HL-60 (cell line): ENCODE measurements at regions not wholly inside any gene's neighbourhood (a gene's known extent, or its start where the extent isn't known, plus 50 kb on each side); places are given as distances from the start of the nearest gene placed in this dataset.

ENCODE experiments used
- DNase-seq, 2 experiments: peaks; one replicate each; pipeline ENCODE4 v3.0.0-alpha.2; 2010 to 2020; ENCODE audit warnings: low read depth in 1 of 2, low spot score in 1 of 2
- H3K27ac ChIP-seq: fragments of 250-450 bp; sonication (Bioruptor Pico); replicated peaks from 2 replicates; pipeline ENCODE4 v1.5.1; 2020; ENCODE audit warnings: mild to moderate bottlenecking, moderate library complexity
- H3K27me3 ChIP-seq: fragments of 250-450 bp; sonication (Bioruptor Pico); 2 replicates; pipeline ENCODE4 v1.5.1; 2021; ENCODE audit warnings: mild to moderate bottlenecking, moderate library complexity; ENCODE audit not compliant: insufficient read depth, poor library complexity, severe bottlenecking
- H3K4me3 ChIP-seq: replicated peaks from 2 replicates; pipeline ENCODE4 v1.5.1; 2011; ENCODE audit warnings: mild to moderate bottlenecking, control low read depth, low read length; ENCODE audit not compliant: insufficient read depth
- CTCF ChIP-seq: IDR thresholded peaks from one replicate; pipeline ENCODE4 v1.5.1; 2011; ENCODE audit warnings: low read length, control low read depth, inconsistent platforms; ENCODE audit not compliant: insufficient read depth
- GABPA ChIP-seq: IDR thresholded peaks from 2 replicates; pipeline ENCODE4 v1.6.1; 2012; ENCODE audit warnings: low read depth
- POLR2AphosphoS5 ChIP-seq: IDR thresholded peaks from 2 replicates; pipeline ENCODE4 v1.6.1; 2012; ENCODE audit warnings: low read depth
- REST ChIP-seq: IDR thresholded peaks from 2 replicates; pipeline ENCODE4 v1.6.1; 2012; ENCODE audit warnings: low read depth; ENCODE audit not compliant: insufficient replicate concordance
- SPI1 ChIP-seq: IDR thresholded peaks from 2 replicates; pipeline ENCODE4 v1.6.1; 2012; ENCODE audit warnings: low read depth, mild to moderate bottlenecking, borderline replicate concordance

DNA sequence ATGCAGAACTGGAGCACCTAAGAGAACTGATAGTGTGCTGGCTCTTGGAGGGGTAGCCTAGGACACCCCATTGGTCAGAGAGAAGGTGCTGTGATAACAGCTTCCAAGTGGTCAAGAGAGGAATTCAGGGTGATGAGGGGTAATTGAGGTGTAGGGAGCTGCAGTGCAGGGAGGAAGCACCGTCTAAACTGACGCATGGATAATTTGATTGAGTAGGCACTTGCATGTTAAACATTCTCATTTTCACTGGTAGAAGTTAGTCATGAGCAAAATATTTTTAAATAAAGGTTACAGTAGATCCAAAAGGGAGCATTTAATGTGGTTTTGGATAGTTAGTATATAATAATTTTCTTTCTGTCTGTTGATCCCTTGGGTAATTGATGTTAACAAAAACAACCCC, 155.1 kb upstream of the TCF4 start:
- Histone ChIP-seq H3K4me3 (no peak overlapping the region), H3K27me3 (peaks cover 6% of the 10 kb centered on the region), H3K27ac (no peak overlapping the region)
- no peak for TF ChIP-seq GABPA
- no peak for TF ChIP-seq SPI1
- no peak for TF ChIP-seq CTCF
- TF ChIP-seq REST = no peak
- no peak for TF ChIP-seq POLR2AphosphoS5
- DNase-seq = no peak

DNA sequence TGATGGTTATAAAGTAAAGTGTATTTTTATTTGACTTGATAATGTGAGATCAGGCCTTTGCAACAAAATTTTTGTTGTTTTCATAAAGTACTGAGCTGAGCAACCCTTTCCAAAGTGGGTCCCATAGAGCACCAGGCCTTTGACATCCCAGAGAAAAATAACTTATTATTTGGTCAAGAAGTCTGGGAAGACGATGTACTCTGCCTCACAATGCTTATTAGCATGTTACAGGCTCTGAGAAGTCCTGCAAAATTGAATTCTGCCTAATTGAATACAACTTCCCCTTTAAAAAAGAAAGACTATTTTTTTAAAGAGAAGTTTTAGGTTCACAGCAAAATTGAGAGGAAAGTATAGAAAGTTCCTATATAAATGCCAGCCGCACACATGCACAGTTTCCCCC, 151.5 kb upstream of the TCF4 start:
- H3K27me3 ChIP-seq = no peaks in the 10 kb centered on the region
- no peak overlapping the region for H3K27ac ChIP-seq
- DNase-seq = no peak
- no peak overlapping the region for H3K4me3 ChIP-seq
- TF ChIP-seq POLR2AphosphoS5 (no peak), CTCF (no peak), GABPA (no peak), SPI1 (no peak), REST (no peak)

GRCh38 chr18:55738483-55739114, 150.6 kb upstream of the TCF4 start:
- no peaks in the 10 kb centered on the region for H3K27me3 ChIP-seq
- no peak overlapping the region for H3K27ac ChIP-seq
- TF ChIP-seq POLR2AphosphoS5 (no peak), CTCF (no peak), SPI1 (no peak), GABPA (no peak), REST (no peak)
- H3K4me3 ChIP-seq = no peak overlapping the region
- DNase-seq = no peak
